Spleen (tissue), 7 donors: ENCODE measurements at regions not wholly inside any gene's neighbourhood (a gene's known extent, or its start where the extent isn't known, plus 50 kb on each side); places are given as distances from the start of the nearest gene placed in this dataset.

Experiments used
- CTCF ChIP-seq, 11 experiments: fragments of 200-600 bp in 7 of 11; fragments of 450-650 bp in 4 of 11; sonication (generic) in 4 of 11; IDR thresholded peaks in 8 of 11; conservative IDR thresholded peaks in 3 of 11; 1 replicate in 7 of 11; 2 replicates in 4 of 11; pipeline versions ENCODE4 v1.4.0 to v1.8.0; 2016 to 2021; ENCODE audit warnings: antibody characterized with exemption in 11 of 11, inconsistent platforms in 4 of 11, mild to moderate bottlenecking in 1 of 11
- POLR2AphosphoS5 ChIP-seq, 3 donors: sonication (generic); formaldehyde crosslinking; IDR thresholded peaks; one replicate each; pipeline ENCODE4 v1.5.1; 2017; ENCODE audit warnings: antibody characterized with exemption in 3 of 3
- donor health status: DM: no; HTN: no; CAD: no; lungs with moderate emphysema.
- donor health status: DM: no; HTN: no; CAD: no.
- donor health status: DM: no; HTN: no; CAD: no.

GRCh38 chr17:37829592-37830123 lies 84.8 kb upstream of the HNF1B start:
- no peak for TF ChIP-seq CTCF (IDR thresholded peaks at IDR 0.05 in 8 of 11, conservative IDR thresholded peaks at IDR 0.05 in 3 of 11)
- no peak for TF ChIP-seq POLR2AphosphoS5 (IDR thresholded peaks at IDR 0.05)
